Activated T-cell treated with anti-CD3 and anti-CD28 coated beads, Interleukin-2, amount 50 U/mL, for 4 hours (primary cell): ENCODE measurements at regions not wholly inside any gene's neighbourhood (a gene's known extent, or its start where the extent isn't known, plus 50 kb on each side); places are given as distances from the start of the nearest gene placed in this dataset.
"Not testable (repeated sequence)": the region's sequence is repeated elsewhere in the genome, so short reads cannot be mapped to it uniquely, and the experiment has no call there.

Source experiments
- ATAC-seq, 2 donors: fragments of 200-7000 bp; cut with Tn5 transposase; one replicate each; pipeline ENCODE4 v1.10.0; 2021
- DNase-seq: peaks from one replicate; pipeline ENCODE4 v3.0.0-alpha.2; 2020
- H3K27me3 Mint-ChIP-seq: one replicate; pipeline ENCODE4 v1.8.0; 2021; ENCODE audit warnings: low read depth, mixed read lengths
- H3K36me3 Mint-ChIP-seq: one replicate; pipeline ENCODE4 v1.8.0; 2022; ENCODE audit warnings: mixed read lengths; ENCODE audit not compliant: insufficient read depth
- H3K4me1 Mint-ChIP-seq: one replicate; pipeline ENCODE4 v1.8.0; 2021; ENCODE audit warnings: low read depth, mixed read lengths
- H3K4me3 Mint-ChIP-seq: one replicate; pipeline ENCODE4 v1.8.0; 2021; ENCODE audit warnings: mild to moderate bottlenecking, moderate library complexity, mixed read lengths
- H3K9me3 Mint-ChIP-seq: one replicate; pipeline ENCODE4 v1.8.0; 2021; ENCODE audit warnings: mixed read lengths

GRCh38 chr6:169923468-169924464 lies 172.3 kb downstream of the ERMARD start:
- no peak for DNase-seq
- H3K27me3 Mint-ChIP-seq = peaks cover 10% of the 10 kb centered on the region

GRCh38 chr6:169921853-169922824 lies 170.7 kb downstream of the ERMARD start:
- ATAC-seq (peak; percentile 72 to 75), DNase-seq (no peak)

More at GRCh38 chr6:169923468-169924464, 172.3 kb downstream of the ERMARD start:
- no peak overlapping the region for H3K4me3 Mint-ChIP-seq
- H3K4me1 Mint-ChIP-seq = peaks cover 2% of the 10 kb centered on the region
- ATAC-seq = peak; percentile 24 to 51
- no peaks in the 10 kb centered on the region for H3K9me3 Mint-ChIP-seq
- no peaks in the 10 kb centered on the region for H3K36me3 Mint-ChIP-seq

GRCh38 chr6:169921217-169921616 lies 169.8 kb downstream of the ERMARD start:
- Mint-ChIP-seq H3K4me1 (peaks cover 2% of the 10 kb centered on the region), H3K9me3 (no peaks in the 10 kb centered on the region), H3K36me3 (no peaks in the 10 kb centered on the region), H3K27me3 (peaks cover 7% of the 10 kb centered on the region), H3K4me3 (no peak overlapping the region)
- ATAC-seq (no peak), DNase-seq (no peak)

More at GRCh38 chr6:169921853-169922824, 170.7 kb downstream of the ERMARD start:
- peaks cover 2% of the 10 kb centered on the region for H3K4me1 Mint-ChIP-seq
- H3K27me3 Mint-ChIP-seq = peaks cover 10% of the 10 kb centered on the region
- H3K4me3 Mint-ChIP-seq = no peak overlapping the region
- no peaks in the 10 kb centered on the region for H3K36me3 Mint-ChIP-seq
- no peaks in the 10 kb centered on the region for H3K9me3 Mint-ChIP-seq

GRCh38 chr6:169920359-169921020 lies 169.1 kb downstream of the ERMARD start:
- no peak for ATAC-seq
- peaks cover 2% of the 10 kb centered on the region for H3K4me1 Mint-ChIP-seq
- DNase-seq = no peak
- peaks cover 3% of the 10 kb centered on the region for H3K27me3 Mint-ChIP-seq
- H3K9me3 Mint-ChIP-seq = no peaks in the 10 kb centered on the region
- H3K36me3 Mint-ChIP-seq = no peaks in the 10 kb centered on the region
- H3K4me3 Mint-ChIP-seq = no peak overlapping the region

GRCh38 chr6:169918954-169919549 lies 167.6 kb downstream of the ERMARD start:
- no peaks in the 10 kb centered on the region for H3K36me3 Mint-ChIP-seq
- no peak overlapping the region for H3K4me3 Mint-ChIP-seq
- ATAC-seq (no peak), DNase-seq (no peak)
- peaks cover 2% of the 10 kb centered on the region for H3K4me1 Mint-ChIP-seq
- no peaks in the 10 kb centered on the region for H3K9me3 Mint-ChIP-seq
- H3K27me3 Mint-ChIP-seq = peaks cover 3% of the 10 kb centered on the region

GRCh38 chr6:169918239-169918953 lies 167.0 kb downstream of the ERMARD start:
- DNase-seq = no peak
- H3K4me1 Mint-ChIP-seq = peaks cover 5% of the 10 kb centered on the region
- peaks cover 3% of the 10 kb centered on the region for H3K27me3 Mint-ChIP-seq
- no peaks in the 10 kb centered on the region for H3K36me3 Mint-ChIP-seq
- ATAC-seq = no peak
- no peak overlapping the region for H3K4me3 Mint-ChIP-seq
- H3K9me3 Mint-ChIP-seq = no peaks in the 10 kb centered on the region

GRCh38 chr6:169917153-169917552 lies 165.7 kb downstream of the ERMARD start:
- ATAC-seq = no peak
- Mint-ChIP-seq H3K4me1 (peaks cover 7% of the 10 kb centered on the region), H3K9me3 (no peaks in the 10 kb centered on the region)

GRCh38 chr6:169915769-169916550 lies 164.5 kb downstream of the ERMARD start:
- no peaks in the 10 kb centered on the region for H3K9me3 Mint-ChIP-seq
- H3K4me1 Mint-ChIP-seq = peaks cover 5% of the 10 kb centered on the region
- H3K36me3 Mint-ChIP-seq = no peaks in the 10 kb centered on the region
- ATAC-seq = no peak
- H3K27me3 Mint-ChIP-seq = peaks cover 2% of the 10 kb centered on the region
- no peak overlapping the region for H3K4me3 Mint-ChIP-seq
- DNase-seq = no peak

More at GRCh38 chr6:169917153-169917552, 165.7 kb downstream of the ERMARD start:
- peaks cover 3% of the 10 kb centered on the region for H3K27me3 Mint-ChIP-seq
- no peak for DNase-seq
- H3K4me3 Mint-ChIP-seq = no peak overlapping the region
- no peaks in the 10 kb centered on the region for H3K36me3 Mint-ChIP-seq

GRCh38 chr6:169913745-169914144 lies 162.3 kb downstream of the ERMARD start:
- H3K36me3 Mint-ChIP-seq, H3K4me3 Mint-ChIP-seq, H3K27me3 Mint-ChIP-seq, DNase-seq, ATAC-seq, H3K4me1 Mint-ChIP-seq, H3K9me3 Mint-ChIP-seq: not testable (repeated sequence)

- Mint-ChIP-seq H3K9me3 (no peaks in the 10 kb centered on the region), H3K4me1 (peaks cover 5% of the 10 kb centered on the region), H3K27me3 (no peaks in the 10 kb centered on the region), H3K4me3 (no peak overlapping the region), H3K36me3 (no peaks in the 10 kb centered on the region)
- ATAC-seq (no peak), DNase-seq (no peak)
Measured at GRCh38 chr6:169913096-169913638, 161.7 kb downstream of the ERMARD start.

- Mint-ChIP-seq H3K4me1 (peaks cover 5% of the 10 kb centered on the region), H3K9me3 (no peaks in the 10 kb centered on the region), H3K36me3 (no peaks in the 10 kb centered on the region), H3K4me3 (no peak overlapping the region), H3K27me3 (no peaks in the 10 kb centered on the region)
- ATAC-seq = no peak
- DNase-seq = no peak
Measured at GRCh38 chr6:169912266-169913095, 161.1 kb downstream of the ERMARD start.
